ENCODE measurements at regions not wholly inside any gene's neighbourhood (a gene's known extent, or its start where the extent isn't known, plus 50 kb on each side); places are given as distances from the start of the nearest gene placed in this dataset.
"Not testable (repeated sequence)": the region's sequence is repeated elsewhere in the genome, so short reads cannot be mapped to it uniquely, and the experiment has no call there.

- peak; percentile 35 for DNase-seq (ENCODE audit: low spot score)
Measured at GRCh38 chr4:187666697-187667494, 328.7 kb upstream of the ZFP42 start.

GRCh38 chr4:187668526-187669082 lies 327.0 kb upstream of the ZFP42 start:
- DNase-seq (ENCODE audit: low spot score), result peak; percentile 77

GRCh38 chr4:187671521-187671920 lies 324.1 kb upstream of the ZFP42 start:
- DNase-seq (ENCODE audit: low spot score), result not testable (repeated sequence)

- not testable (repeated sequence) for DNase-seq (ENCODE audit: low spot score)
Measured at GRCh38 chr4:187671958-187672357, 323.6 kb upstream of the ZFP42 start.

- not testable (repeated sequence) for DNase-seq (ENCODE audit: low spot score)
Measured at GRCh38 chr4:187672526-187672925, 323.0 kb upstream of the ZFP42 start.

- DNase-seq (ENCODE audit: low spot score), result no peak
Measured at GRCh38 chr4:187679450-187679849, 316.1 kb upstream of the ZFP42 start.

- DNase-seq (ENCODE audit: low spot score), result no peak
Measured at GRCh38 chr4:187685247-187685646, 310.3 kb upstream of the ZFP42 start.

GRCh38 chr4:187687697-187688096 lies 307.9 kb upstream of the ZFP42 start:
- DNase-seq (ENCODE audit: low spot score), result no peak

GRCh38 chr4:187692626-187693025 lies 302.9 kb upstream of the ZFP42 start:
- DNase-seq (ENCODE audit: low spot score), result no peak

- DNase-seq (ENCODE audit: low spot score), result not testable (repeated sequence)
Measured at GRCh38 chr4:187695531-187695930, 300.0 kb upstream of the ZFP42 start.

GRCh38 chr4:187711586-187711985 lies 284.0 kb upstream of the ZFP42 start:
- DNase-seq (ENCODE audit: low spot score), result no peak

GRCh38 chr4:187714957-187715356 lies 280.6 kb upstream of the ZFP42 start:
- DNase-seq (ENCODE audit: low spot score), result no peak

- DNase-seq (ENCODE audit: low spot score), result no peak
Measured at GRCh38 chr4:187715466-187715865, 280.1 kb upstream of the ZFP42 start.

GRCh38 chr4:187724456-187724855 lies 271.1 kb upstream of the ZFP42 start:
- DNase-seq (ENCODE audit: low spot score), result no peak

- no peak for DNase-seq (ENCODE audit: low spot score)
Measured at GRCh38 chr4:187726485-187726884, 269.1 kb upstream of the ZFP42 start.

GRCh38 chr4:187732524-187732923 lies 263.0 kb upstream of the ZFP42 start:
- no peak for DNase-seq (ENCODE audit: low spot score)

- DNase-seq (ENCODE audit: low spot score), result no peak
Measured at GRCh38 chr4:187739771-187740170, 255.8 kb upstream of the ZFP42 start.

- no peak for DNase-seq (ENCODE audit: low spot score)
Measured at GRCh38 chr4:187744911-187745310, 250.7 kb upstream of the ZFP42 start.

GRCh38 chr4:187750652-187751051 lies 244.9 kb upstream of the ZFP42 start:
- not testable (repeated sequence) for DNase-seq (ENCODE audit: low spot score)

- no peak for DNase-seq (ENCODE audit: low spot score)
Measured at GRCh38 chr4:187767158-187767557, 228.4 kb upstream of the ZFP42 start.

- no peak for DNase-seq (ENCODE audit: low spot score)
Measured at GRCh38 chr4:187767687-187768086, 227.9 kb upstream of the ZFP42 start.

GRCh38 chr4:187770345-187770744 lies 225.2 kb upstream of the ZFP42 start:
- no peak for DNase-seq (ENCODE audit: low spot score)

GRCh38 chr4:187777954-187778353 lies 217.6 kb upstream of the ZFP42 start:
- DNase-seq (ENCODE audit: low spot score), result no peak

GRCh38 chr4:187780070-187780469 lies 215.5 kb upstream of the ZFP42 start:
- DNase-seq (ENCODE audit: low spot score), result no peak

All from AG08396 (cell line).